C4-2B (cell line): ENCODE measurements at regions not wholly inside any gene's neighbourhood (a gene's known extent, or its start where the extent isn't known, plus 50 kb on each side); places are given as distances from the start of the nearest gene placed in this dataset.

Source experiments
- CTCF ChIP-seq: fragments of 450-650 bp; conservative IDR thresholded peaks from 2 replicates; pipeline ENCODE4 v1.5.1; 2017; ENCODE audit warnings: mild to moderate bottlenecking
- ZFX ChIP-seq: fragments of 450-650 bp; IDR thresholded peaks from 2 replicates; pipeline ENCODE4 v1.6.1; 2017

- TF ChIP-seq CTCF (no peak), ZFX (no peak)
Measured at GRCh38 chr6:93069856-93070255, 349.5 kb downstream of the EPHA7 start.
